Activated gamma-delta T cell treated with anti-CD3 and anti-CD28 coated beads, Interleukin-2, amount 50 U/mL, for 16 hours (primary cell): ENCODE measurements at regions not wholly inside any gene's neighbourhood (a gene's known extent, or its start where the extent isn't known, plus 50 kb on each side); places are given as distances from the start of the nearest gene placed in this dataset.
"Not testable (repeated sequence)": the region's sequence is repeated elsewhere in the genome, so short reads cannot be mapped to it uniquely, and the experiment has no call there.

ENCODE experiments used
- DNase-seq: peaks from one replicate; pipeline ENCODE4 v3.0.0-alpha.2; 2020; ENCODE audit warnings: low read depth

- no peak for DNase-seq
These were observed 198.2 kb upstream of the CXorf66 start for GRCh38 chrX:140163371-140164159.

GRCh38 chrX:140157611-140158010 lies 192.3 kb upstream of the CXorf66 start:
- no peak for DNase-seq

GRCh38 chrX:140157143-140157542 lies 191.8 kb upstream of the CXorf66 start:
- DNase-seq, result no peak

DNA sequence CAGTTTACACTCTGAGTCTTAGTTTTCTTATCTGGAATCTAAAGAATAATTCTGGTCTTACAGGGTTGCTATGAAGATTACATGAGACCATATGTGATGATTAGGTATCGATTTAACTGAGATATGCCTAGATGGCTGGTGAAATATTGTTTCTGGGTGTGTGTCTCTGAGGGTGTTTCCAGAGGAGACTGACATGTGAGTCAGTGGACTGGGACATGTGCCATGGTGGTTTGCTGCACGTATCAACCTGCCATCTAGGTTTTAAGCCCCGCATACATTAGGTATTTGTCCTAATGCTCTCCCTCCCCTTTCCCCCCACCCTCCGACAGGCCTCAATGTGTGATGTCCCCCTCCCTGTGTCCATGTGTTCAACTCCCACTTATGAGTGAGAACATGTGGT lies 186.0 kb upstream of the CXorf66 start:
- no peak for DNase-seq

- DNase-seq, result no peak
These were observed 184.4 kb upstream of the CXorf66 start for GRCh38 chrX:140149761-140150160.

DNA sequence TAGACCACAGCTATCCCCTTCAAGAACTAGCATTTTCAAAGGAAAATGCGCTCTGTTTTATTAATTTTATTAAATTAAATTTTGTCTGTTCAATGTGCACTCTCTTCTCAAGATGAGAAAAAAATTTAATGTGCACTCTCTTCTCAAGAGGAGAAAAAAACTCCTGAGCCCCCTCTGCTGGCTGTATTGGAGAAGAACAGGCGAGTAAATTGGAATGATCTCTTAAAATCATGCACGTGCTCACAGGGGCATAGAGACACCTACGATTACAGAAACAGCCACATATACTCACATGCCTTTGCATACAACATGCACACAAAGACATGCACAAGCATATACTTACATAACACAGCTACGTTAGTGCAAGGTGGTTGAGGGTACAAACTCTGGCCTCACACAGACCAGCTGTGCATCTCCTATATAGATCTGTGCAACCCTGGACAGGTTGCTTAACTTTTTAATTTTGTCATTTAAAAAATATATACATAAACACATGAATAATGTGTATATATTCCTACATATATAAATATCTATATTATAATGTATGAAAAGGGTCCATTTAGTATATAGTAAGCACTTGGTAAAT lies 176.2 kb upstream of the CXorf66 start:
- no peak for DNase-seq

- DNase-seq, result not testable (repeated sequence)
These were observed 173.2 kb upstream of the CXorf66 start for GRCh38 chrX:140138492-140138891.

DNA sequence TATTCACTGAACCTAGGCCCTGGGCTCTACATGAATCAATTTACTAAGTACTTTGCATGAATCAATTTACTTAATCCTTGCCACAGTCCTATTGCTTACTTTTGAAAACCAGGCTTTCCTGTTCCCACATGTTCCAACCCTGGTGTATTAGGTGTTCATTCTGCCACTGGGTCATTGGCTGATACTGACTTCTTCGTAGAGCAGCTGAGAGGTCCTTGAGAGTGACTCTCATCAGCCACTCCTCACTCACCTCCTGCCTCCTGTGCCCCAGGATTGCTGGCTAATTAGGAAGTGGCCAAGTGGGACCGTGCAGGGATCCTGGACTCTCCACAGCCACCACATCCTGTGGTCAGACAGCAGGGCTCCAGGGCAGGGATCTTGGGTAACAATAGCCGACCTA lies 172.7 kb upstream of the CXorf66 start:
- not testable (repeated sequence) for DNase-seq

DNA sequence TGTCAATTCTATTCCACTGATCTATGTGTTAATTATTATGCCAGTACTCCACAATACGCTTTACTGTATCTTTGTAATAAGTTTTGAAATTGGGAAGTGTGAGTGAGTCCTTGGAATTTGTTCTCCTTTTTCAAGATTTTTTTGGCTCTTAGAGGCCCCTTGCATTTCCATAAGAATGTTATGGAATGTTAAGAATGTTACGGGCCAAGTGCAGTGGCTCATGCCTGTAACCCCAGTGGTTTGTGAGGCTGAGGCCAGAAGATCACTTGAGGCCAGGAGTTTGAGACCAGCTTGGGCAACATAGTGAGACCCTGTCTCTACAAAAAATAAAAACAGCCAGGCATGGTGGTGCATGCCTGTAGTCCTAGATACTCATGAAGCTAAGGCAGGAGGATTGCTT lies 167.6 kb upstream of the CXorf66 start:
- no peak for DNase-seq

DNA sequence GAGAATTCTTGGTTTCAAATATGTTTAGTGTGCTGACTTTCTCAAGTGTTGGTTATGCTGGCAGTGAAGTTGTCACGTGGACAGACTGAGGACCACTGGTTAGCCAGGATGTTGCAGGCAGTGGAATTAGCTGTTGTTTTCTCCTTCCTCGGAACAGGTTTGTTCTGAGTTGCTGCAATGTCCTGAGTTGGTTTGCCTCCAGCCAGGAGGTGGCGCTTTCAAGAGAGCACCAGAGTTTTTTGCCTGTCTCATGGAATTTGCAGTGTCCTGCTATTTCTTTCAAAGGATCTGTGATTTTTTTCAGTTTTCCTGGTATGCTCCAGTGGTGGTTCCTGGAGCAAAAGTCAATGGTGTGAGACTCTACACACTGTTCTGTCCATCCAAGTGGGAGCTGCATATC lies 158.1 kb upstream of the CXorf66 start:
- DNase-seq, result no peak

DNA sequence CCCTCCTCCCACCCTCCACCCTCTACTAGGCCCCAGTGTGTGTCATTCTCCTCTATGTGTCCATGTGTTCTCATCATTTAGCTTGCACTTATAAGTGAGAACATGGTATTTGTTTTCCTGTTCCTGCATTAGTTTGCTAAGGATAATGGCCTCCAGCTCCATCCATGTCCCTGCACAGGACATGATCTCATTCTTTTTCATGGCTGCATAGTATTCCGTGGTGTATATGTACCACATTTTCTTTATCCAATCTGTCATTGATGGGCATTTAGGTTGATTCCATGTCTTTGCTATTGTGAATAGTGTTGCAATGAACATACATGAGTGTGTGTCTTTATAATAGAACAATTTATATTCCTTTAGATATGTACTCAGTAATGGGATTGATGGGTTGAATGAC lies 148.7 kb upstream of the CXorf66 start:
- DNase-seq, result not testable (repeated sequence)

DNA sequence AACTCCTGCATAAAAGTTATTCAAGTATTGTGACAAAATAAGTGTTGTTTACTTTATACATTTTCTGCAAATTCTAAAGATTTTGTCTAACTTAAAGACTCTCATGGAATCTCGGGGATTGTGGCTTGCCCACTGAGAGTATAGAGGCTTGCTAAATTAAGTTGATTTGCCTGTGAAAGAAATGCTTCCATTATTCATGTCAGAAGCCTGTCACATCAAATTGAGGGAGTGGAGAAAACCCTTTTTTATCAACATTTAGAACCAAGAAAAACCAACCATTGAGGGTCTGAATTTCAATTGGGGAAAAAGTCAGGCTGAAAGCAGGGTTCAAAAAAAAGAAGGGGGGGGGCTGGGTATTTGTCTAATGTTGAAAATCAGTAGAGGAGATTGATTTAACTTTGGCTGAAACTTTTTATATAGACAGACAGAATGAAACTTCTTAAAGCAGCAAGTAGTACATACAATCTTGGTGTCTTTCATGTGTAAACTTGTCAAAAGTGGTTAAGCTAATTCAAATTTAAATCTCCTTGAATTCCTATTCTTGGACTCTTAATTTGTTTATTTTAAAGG lies 144.8 kb upstream of the CXorf66 start:
- no peak for DNase-seq

- no peak for DNase-seq
These were observed 139.4 kb upstream of the CXorf66 start for GRCh38 chrX:140104760-140105159.

DNA sequence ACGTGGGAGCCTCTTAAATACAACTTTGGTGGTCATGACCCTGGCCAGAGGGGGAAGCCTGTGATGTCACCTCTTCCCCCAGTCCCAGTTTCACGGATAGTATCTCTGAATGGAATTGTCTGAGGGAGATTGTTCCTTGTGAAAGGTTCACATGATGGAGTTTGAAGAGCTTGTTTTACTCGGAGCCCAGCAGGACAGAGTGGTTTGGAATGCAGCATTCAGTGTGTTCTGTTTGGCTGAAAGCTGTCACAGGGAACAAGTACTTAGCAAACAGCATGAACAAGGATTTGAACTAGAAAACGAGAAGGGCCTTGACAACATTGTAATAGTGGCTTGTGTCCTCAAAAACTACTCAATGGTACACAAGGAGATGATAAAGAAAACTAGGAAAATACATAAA lies 133.9 kb upstream of the CXorf66 start:
- DNase-seq, result no peak

DNA sequence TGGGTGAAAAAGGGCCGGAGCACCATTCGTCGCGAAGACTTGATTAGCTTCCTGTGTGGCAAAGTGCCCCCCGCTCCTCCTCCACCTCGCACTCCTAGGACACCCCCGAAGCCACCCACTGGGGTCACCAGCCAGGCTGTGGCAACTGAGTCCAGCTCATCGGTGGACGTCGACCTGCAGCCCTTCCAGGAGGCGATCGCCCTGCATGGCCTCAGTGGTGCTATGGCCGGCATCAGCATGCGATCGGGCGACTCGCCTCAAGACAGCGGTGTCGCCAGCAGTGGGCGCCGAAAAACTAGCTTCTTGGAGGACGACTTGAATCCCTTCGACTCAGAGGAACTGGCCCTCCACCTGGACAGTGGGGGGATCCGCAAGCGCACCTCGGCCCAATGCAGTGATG lies 126.8 kb upstream of the CXorf66 start:
- no peak for DNase-seq

DNA sequence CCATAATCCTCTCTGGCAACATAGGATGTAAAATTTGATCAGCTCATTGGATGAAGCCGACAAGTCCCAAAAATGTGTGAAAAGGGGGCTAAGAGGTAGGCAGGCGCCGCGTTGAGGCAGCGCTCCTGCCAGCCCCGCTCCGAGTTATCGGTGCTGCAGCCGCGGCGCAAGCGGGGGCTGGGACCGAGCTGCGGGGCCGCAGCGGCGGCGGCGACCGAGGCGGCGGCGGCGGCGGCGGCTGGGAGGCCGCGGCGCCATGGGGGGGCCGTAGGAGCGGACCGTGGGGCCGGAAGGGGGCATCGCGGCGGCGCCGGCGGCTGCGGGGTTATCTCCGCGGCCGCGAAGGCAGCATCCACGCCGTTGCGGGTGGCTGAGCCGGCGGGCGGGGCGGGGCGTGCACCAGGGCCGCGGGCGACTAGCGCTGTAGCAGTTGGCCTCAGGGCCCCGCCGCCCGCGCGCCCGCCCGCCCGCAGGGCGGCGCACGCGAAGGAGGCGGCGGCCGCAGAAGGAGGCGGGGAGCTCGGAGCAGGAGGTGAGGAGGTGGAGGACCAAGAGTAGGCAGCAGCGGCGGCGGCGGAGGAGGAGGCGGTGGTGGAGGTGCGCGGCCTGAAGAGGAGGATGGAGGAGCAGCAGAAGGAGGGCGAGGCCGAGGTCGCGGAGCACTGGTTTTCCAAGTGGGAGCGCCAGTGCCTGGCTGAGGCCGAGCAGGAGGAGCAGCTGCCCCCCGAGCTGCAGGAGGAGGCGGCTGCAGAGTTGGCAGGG lies 126.0 kb upstream of the CXorf66 start:
- no peak for DNase-seq

DNA sequence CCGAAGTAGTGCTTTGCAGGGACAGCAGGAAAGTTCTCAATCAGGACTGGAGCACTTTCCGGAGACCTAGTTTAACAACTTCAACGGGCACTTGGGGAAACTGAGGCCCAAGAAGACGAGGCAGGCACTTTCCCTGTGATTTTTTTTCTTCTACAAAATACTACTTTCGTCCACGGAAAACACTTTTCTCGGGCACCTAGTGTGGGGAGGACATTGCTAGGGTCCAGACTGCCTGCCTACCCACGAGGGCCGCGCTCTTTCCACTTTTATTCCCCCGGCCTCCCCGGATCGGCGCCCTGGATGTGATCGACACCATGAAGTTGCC lies 125.4 kb upstream of the CXorf66 start:
- no peak for DNase-seq

DNA sequence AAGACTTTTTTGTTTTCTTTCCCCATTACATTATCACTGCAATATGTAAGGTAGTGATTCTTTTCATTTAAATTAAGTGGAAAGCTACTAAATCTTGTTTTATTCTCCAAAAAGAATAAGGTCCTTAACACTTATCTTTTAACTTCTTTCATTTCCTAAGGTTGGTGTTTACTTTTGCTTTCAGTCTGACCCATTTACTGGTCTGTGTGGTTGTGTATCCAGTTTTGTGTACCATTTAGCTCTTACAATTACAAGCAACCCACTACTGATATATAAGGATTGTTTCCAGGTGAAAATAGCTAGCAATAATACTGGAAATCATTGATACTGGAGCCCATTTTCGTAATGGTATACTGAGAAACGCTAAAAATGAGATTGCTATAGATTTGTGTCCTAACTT lies 123.1 kb upstream of the CXorf66 start:
- no peak for DNase-seq

GRCh38 chrX:140087875-140088274 lies 122.6 kb upstream of the CXorf66 start:
- DNase-seq, result no peak

DNA sequence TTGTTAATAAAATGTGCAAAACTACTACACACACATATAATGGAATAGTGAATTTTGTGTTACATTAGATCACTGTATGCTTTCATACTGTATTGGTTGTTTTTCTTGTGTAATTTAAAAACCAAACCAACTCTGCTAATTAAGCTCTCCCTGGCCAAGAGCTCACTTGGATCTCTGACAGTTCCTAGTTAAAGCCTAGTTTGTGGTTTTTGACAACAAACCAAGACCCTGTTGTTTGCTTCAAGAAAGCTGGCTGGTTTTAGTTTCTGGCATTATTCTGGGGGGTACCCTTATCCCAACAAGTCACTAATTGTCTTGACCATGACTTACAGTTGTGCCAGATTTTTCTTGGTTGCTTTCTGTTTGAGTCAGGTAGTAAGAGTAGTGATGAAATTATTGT lies 121.4 kb upstream of the CXorf66 start:
- no peak for DNase-seq

DNA sequence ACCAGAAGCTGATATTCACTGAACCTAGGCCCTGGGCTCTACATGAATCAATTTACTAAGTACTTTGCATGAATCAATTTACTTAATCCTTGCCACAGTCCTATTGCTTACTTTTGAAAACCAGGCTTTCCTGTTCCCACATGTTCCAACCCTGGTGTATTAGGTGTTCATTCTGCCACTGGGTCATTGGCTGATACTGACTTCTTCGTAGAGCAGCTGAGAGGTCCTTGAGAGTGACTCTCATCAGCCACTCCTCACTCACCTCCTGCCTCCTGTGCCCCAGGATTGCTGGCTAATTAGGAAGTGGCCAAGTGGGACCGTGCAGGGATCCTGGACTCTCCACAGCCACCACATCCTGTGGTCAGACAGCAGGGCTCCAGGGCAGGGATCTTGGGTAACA lies 109.5 kb upstream of the CXorf66 start:
- DNase-seq, result not testable (repeated sequence)

GRCh38 chrX:140071037-140071436 lies 105.7 kb upstream of the CXorf66 start:
- DNase-seq, result no peak
